Panc1 (cell line): ENCODE measurements at regions not wholly inside any gene's neighbourhood (a gene's known extent, or its start where the extent isn't known, plus 50 kb on each side); places are given as distances from the start of the nearest gene placed in this dataset.

Source experiments
- CTCF ChIP-seq: fragments of 450-650 bp; IDR thresholded peaks from 2 replicates; pipeline ENCODE4 v1.5.1; 2017; ENCODE audit warnings: mild to moderate bottlenecking
- POLR2AphosphoS5 ChIP-seq: IDR thresholded peaks from 2 replicates; pipeline ENCODE4 v1.6.1; 2012; ENCODE audit warnings: mild to moderate bottlenecking, low read depth, low read length, moderate library complexity
- SIN3A ChIP-seq: IDR thresholded peaks from 2 replicates; pipeline ENCODE4 v1.6.1; 2012; ENCODE audit warnings: low read depth, mild to moderate bottlenecking, low read length, moderate library complexity, borderline replicate concordance; ENCODE audit not compliant: insufficient read depth
- TCF7L2 ChIP-seq: IDR thresholded peaks from 2 replicates; pipeline ENCODE4 v1.6.1; 2011; ENCODE audit warnings: mild to moderate bottlenecking, low read depth, low read length, inconsistent platforms

GRCh38 chr4:112908511-112908910 is 140.9 kb upstream of the ANK2 start:
- TF ChIP-seq CTCF (no peak), SIN3A (no peak), POLR2AphosphoS5 (no peak), TCF7L2 (no peak)
